GM23338 (cell line): ENCODE measurements at regions not wholly inside any gene's neighbourhood (a gene's known extent, or its start where the extent isn't known, plus 50 kb on each side); places are given as distances from the start of the nearest gene placed in this dataset.

Experiments used
- ATAC-seq: fragments of 200-7000 bp; cut with Tn5 transposase; 3 replicates; pipeline ENCODE4 v1.9.1; 2020
- DNase-seq: peaks from one replicate; pipeline ENCODE4 v3.0.0-alpha.2; 2015; ENCODE audit warnings: low spot score
- H2AFZ ChIP-seq: fragments of 200-600 bp; sonication (generic); 2 replicates; pipeline ENCODE4 v1.8.0; 2016; ENCODE audit warnings: antibody characterized with exemption, mild to moderate bottlenecking, moderate library complexity
- H3F3A ChIP-seq: fragments of 200-600 bp; sonication (generic); replicated peaks from 2 replicates; pipeline ENCODE4 v1.8.0; 2017; ENCODE audit warnings: antibody characterized with exemption, mixed run types, low read depth
- H3K27ac ChIP-seq: fragments of 200-600 bp; sonication (generic); 2 replicates; pipeline ENCODE4 v1.6.1; 2016; ENCODE audit warnings: low read depth
- H3K27me3 ChIP-seq: fragments of 200-600 bp; sonication (generic); 2 replicates; pipeline ENCODE4 v1.8.0; 2016; ENCODE audit warnings: mild to moderate bottlenecking, mixed run types, moderate library complexity; ENCODE audit not compliant: insufficient read depth
- H3K36me3 ChIP-seq: fragments of 200-600 bp; sonication (generic); 2 replicates; pipeline ENCODE4 v1.8.0; 2016; ENCODE audit warnings: mild to moderate bottlenecking; ENCODE audit not compliant: insufficient read depth
- H3K4me1 ChIP-seq: fragments of 200-600 bp; sonication (generic); 2 replicates; pipeline ENCODE4 v1.8.0; 2016; ENCODE audit warnings: mild to moderate bottlenecking, moderate library complexity; ENCODE audit not compliant: insufficient read depth
- H3K4me2 ChIP-seq: fragments of 200-600 bp; sonication (generic); 2 replicates; pipeline ENCODE4 v1.7.1; 2017; ENCODE audit warnings: mixed run types
- H3K4me3 ChIP-seq: fragments of 200-600 bp; sonication (generic); 2 replicates; pipeline ENCODE4 v1.6.1; 2016; ENCODE audit warnings: mixed run types
- H3K79me2 ChIP-seq: fragments of 200-600 bp; sonication (generic); replicated peaks from 2 replicates; pipeline ENCODE4 v1.8.0; 2017; ENCODE audit warnings: mild to moderate bottlenecking; ENCODE audit not compliant: insufficient read depth
- H3K9me2 ChIP-seq: fragments of 200-600 bp; sonication (generic); 2 replicates; pipeline ENCODE4 v1.8.0; 2017; ENCODE audit not compliant: insufficient read depth
- H4K20me1 ChIP-seq: fragments of 200-600 bp; sonication (generic); replicated peaks from 2 replicates; pipeline ENCODE4 v1.8.0; 2017; ENCODE audit warnings: mild to moderate bottlenecking; ENCODE audit not compliant: insufficient read depth
- H3K27ac Mint-ChIP-seq: 2 replicates; pipeline ENCODE4 v1.8.0; 2020; ENCODE audit warnings: inconsistent platforms, mild to moderate bottlenecking, moderate library complexity, mixed read lengths
- H3K27me3 Mint-ChIP-seq: 3 replicates; pipeline ENCODE4 v1.8.0; 2022; ENCODE audit warnings: low read depth, mild to moderate bottlenecking, moderate library complexity, mixed read lengths, inconsistent platforms; ENCODE audit not compliant: insufficient read depth, poor library complexity
- H3K36me3 Mint-ChIP-seq: 3 replicates; pipeline ENCODE4 v1.8.0; 2021; ENCODE audit warnings: low read depth, mild to moderate bottlenecking, inconsistent platforms, moderate library complexity, mixed read lengths
- H3K4me1 Mint-ChIP-seq: 3 replicates; pipeline ENCODE4 v1.8.0; 2020; ENCODE audit warnings: mild to moderate bottlenecking, inconsistent platforms, mixed read lengths
- H3K4me3 Mint-ChIP-seq: 3 replicates; pipeline ENCODE4 v1.8.0; 2021; ENCODE audit warnings: moderate library complexity, mild to moderate bottlenecking, inconsistent platforms, mixed read lengths
- H3K9me3 Mint-ChIP-seq: 3 replicates; pipeline ENCODE4 v1.8.0; 2020; ENCODE audit warnings: moderate library complexity, mild to moderate bottlenecking, inconsistent platforms, mixed read lengths
- CREB1 ChIP-seq: fragments of 250-450 bp; sonication (Bioruptor Pico); IDR thresholded peaks from 2 replicates; pipeline ENCODE4 v1.5.0; 2020; ENCODE audit warnings: low read depth, mild to moderate bottlenecking, moderate library complexity
- EZH2 ChIP-seq: fragments of 200-600 bp; sonication (generic); IDR thresholded peaks from one replicate; pipeline ENCODE4 v1.8.0; 2017; ENCODE audit warnings: antibody characterized with exemption, mild to moderate bottlenecking, low read depth; ENCODE audit not compliant: unreplicated experiment
- EZH2phosphoT487 ChIP-seq: fragments of 200-600 bp; sonication (generic); IDR thresholded peaks from one replicate; pipeline ENCODE4 v1.8.1; 2018; ENCODE audit warnings: antibody characterized with exemption; ENCODE audit not compliant: unreplicated experiment
- JUNB ChIP-seq: IDR thresholded peaks from one replicate; pipeline ENCODE4 v1.6.1; 2016; ENCODE audit warnings: antibody characterized with exemption; ENCODE audit not compliant: unreplicated experiment
- STAT1 ChIP-seq: IDR thresholded peaks from one replicate; pipeline ENCODE4 v1.6.1; 2016; ENCODE audit warnings: antibody characterized with exemption; ENCODE audit not compliant: unreplicated experiment
- ZNF331 ChIP-seq: fragments of 250-450 bp; sonication (Bioruptor Pico); IDR thresholded peaks from 2 replicates; pipeline ENCODE4 v1.5.0; 2020; ENCODE audit warnings: low read depth, mild to moderate bottlenecking, moderate library complexity
- TF ChIP-seq, protein P1 (sequence below): IDR thresholded peaks from one replicate; pipeline ENCODE4 v1.6.1; 2018; ENCODE audit warnings: antibody characterized with exemption; ENCODE audit not compliant: unreplicated experiment
- TF ChIP-seq, protein P2 (sequence below): IDR thresholded peaks from 2 replicates; pipeline ENCODE4 v1.6.1; 2016; ENCODE audit warnings: antibody characterized with exemption
- TF ChIP-seq, protein P3 (sequence below): fragments of 250-450 bp; sonication (Bioruptor Pico); IDR thresholded peaks from 2 replicates; pipeline ENCODE4 v1.5.0; 2020; ENCODE audit warnings: mild to moderate bottlenecking, moderate library complexity

DNA sequence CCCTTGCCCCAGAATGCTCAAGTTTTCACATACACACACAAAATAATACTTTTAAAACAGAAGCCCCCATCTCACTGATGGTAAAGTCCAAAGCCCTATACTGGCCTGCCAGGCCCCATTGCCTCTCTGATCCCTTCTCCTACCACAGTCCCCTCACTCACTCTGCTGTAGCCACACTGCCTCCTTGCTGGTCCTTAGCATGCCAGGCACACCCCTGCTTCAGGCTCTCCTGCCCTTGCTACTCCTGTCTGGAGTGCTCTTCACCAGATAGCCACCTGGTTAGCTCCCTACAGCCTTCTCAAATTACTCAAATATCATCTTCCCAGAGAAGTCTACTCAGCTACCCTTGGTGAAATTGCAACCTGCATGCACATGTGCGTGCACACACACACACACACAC is 177.5 kb downstream of the C5orf15 start (continued):
- TF ChIP-seq, protein P1, sequence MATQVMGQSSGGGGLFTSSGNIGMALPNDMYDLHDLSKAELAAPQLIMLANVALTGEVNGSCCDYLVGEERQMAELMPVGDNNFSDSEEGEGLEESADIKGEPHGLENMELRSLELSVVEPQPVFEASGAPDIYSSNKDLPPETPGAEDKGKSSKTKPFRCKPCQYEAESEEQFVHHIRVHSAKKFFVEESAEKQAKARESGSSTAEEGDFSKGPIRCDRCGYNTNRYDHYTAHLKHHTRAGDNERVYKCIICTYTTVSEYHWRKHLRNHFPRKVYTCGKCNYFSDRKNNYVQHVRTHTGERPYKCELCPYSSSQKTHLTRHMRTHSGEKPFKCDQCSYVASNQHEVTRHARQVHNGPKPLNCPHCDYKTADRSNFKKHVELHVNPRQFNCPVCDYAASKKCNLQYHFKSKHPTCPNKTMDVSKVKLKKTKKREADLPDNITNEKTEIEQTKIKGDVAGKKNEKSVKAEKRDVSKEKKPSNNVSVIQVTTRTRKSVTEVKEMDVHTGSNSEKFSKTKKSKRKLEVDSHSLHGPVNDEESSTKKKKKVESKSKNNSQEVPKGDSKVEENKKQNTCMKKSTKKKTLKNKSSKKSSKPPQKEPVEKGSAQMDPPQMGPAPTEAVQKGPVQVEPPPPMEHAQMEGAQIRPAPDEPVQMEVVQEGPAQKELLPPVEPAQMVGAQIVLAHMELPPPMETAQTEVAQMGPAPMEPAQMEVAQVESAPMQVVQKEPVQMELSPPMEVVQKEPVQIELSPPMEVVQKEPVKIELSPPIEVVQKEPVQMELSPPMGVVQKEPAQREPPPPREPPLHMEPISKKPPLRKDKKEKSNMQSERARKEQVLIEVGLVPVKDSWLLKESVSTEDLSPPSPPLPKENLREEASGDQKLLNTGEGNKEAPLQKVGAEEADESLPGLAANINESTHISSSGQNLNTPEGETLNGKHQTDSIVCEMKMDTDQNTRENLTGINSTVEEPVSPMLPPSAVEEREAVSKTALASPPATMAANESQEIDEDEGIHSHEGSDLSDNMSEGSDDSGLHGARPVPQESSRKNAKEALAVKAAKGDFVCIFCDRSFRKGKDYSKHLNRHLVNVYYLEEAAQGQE, result no peak
- TF ChIP-seq, protein P2, sequence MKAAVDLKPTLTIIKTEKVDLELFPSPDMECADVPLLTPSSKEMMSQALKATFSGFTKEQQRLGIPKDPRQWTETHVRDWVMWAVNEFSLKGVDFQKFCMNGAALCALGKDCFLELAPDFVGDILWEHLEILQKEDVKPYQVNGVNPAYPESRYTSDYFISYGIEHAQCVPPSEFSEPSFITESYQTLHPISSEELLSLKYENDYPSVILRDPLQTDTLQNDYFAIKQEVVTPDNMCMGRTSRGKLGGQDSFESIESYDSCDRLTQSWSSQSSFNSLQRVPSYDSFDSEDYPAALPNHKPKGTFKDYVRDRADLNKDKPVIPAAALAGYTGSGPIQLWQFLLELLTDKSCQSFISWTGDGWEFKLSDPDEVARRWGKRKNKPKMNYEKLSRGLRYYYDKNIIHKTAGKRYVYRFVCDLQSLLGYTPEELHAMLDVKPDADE, result no peak
- no peak for TF ChIP-seq EZH2
- no peak for TF ChIP-seq CREB1
- no peak for TF ChIP-seq STAT1

DNA sequence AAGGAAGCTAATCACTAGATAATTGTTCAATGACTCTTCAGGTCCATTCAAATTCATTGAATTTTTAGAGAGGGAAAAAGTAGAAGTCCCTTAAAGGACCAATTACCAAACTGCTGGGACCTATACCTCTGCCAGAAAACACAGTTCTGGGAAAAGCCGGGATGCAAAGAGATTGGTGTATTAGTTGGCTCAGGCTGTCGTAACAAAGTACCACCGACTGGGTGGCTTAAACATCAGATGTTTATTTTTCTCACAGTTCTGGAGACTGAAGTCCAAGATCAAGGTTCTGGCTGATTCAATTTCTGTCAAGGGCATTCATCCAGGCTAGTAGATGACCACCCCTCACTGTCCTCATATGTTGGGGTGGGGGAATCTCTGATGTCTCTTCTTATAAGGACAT is 177.1 kb upstream of the FSTL4 start:
- DNase-seq, result no peak
- no peak overlapping the region for H3K4me2 ChIP-seq
- Mint-ChIP-seq H3K4me3 (no peak overlapping the region), H3K4me1 (peaks cover 11% of the 10 kb centered on the region), H3K9me3 (no peaks in the 10 kb centered on the region), H3K27ac (no peak overlapping the region), H3K27me3 (peaks cover 3% of the 10 kb centered on the region), H3K36me3 (no peaks in the 10 kb centered on the region)
- H3K79me2 ChIP-seq, result no peaks in the 10 kb centered on the region
- no peaks in the 10 kb centered on the region for H4K20me1 ChIP-seq
- ATAC-seq, result no peak
- H3K9me2 ChIP-seq, result peaks cover 2% of the 10 kb centered on the region; the same call in 1 of the 2 replicates
- H3F3A ChIP-seq, result no peaks in the 10 kb centered on the region
- no peak overlapping the region for H2AFZ ChIP-seq
- H3K27me3 ChIP-seq, result no peaks in the 10 kb centered on the region
- no peaks in the 10 kb centered on the region for H3K36me3 ChIP-seq
- no peak overlapping the region for H3K4me3 ChIP-seq
- no peak for TF ChIP-seq EZH2phosphoT487
- TF ChIP-seq, protein P2, result no peak
- no peak overlapping the region for H3K27ac ChIP-seq
- no peaks in the 10 kb centered on the region for H3K4me1 ChIP-seq

DNA sequence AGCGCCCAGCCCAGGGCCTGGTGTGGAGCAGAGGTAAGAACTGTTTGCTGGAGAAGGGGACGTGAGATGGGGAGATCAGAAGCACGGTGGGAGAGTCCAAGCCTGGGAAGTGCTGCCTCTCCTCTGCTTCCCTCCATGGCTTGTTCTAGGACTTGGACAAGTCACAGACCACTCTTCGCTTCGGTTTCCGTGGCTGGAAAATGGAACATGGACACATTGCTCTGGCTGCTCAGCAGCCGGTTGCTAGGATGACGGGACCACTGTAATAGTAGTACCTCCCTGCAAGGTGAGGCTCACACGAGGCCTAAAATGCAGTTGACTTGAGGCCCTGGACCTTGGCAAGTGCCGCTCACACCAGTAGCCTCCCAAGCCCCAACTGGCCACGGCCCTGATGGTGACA is 175.8 kb upstream of the FSTL4 start:
- H3K9me3 Mint-ChIP-seq, result no peaks in the 10 kb centered on the region
- no peaks in the 10 kb centered on the region for H3K36me3 Mint-ChIP-seq
- no peak for DNase-seq
- TF ChIP-seq JUNB (no peak), ZNF331 (CRISPR knock-in tag) (no peak), EZH2 (no peak)
- TF ChIP-seq, protein P3, sequence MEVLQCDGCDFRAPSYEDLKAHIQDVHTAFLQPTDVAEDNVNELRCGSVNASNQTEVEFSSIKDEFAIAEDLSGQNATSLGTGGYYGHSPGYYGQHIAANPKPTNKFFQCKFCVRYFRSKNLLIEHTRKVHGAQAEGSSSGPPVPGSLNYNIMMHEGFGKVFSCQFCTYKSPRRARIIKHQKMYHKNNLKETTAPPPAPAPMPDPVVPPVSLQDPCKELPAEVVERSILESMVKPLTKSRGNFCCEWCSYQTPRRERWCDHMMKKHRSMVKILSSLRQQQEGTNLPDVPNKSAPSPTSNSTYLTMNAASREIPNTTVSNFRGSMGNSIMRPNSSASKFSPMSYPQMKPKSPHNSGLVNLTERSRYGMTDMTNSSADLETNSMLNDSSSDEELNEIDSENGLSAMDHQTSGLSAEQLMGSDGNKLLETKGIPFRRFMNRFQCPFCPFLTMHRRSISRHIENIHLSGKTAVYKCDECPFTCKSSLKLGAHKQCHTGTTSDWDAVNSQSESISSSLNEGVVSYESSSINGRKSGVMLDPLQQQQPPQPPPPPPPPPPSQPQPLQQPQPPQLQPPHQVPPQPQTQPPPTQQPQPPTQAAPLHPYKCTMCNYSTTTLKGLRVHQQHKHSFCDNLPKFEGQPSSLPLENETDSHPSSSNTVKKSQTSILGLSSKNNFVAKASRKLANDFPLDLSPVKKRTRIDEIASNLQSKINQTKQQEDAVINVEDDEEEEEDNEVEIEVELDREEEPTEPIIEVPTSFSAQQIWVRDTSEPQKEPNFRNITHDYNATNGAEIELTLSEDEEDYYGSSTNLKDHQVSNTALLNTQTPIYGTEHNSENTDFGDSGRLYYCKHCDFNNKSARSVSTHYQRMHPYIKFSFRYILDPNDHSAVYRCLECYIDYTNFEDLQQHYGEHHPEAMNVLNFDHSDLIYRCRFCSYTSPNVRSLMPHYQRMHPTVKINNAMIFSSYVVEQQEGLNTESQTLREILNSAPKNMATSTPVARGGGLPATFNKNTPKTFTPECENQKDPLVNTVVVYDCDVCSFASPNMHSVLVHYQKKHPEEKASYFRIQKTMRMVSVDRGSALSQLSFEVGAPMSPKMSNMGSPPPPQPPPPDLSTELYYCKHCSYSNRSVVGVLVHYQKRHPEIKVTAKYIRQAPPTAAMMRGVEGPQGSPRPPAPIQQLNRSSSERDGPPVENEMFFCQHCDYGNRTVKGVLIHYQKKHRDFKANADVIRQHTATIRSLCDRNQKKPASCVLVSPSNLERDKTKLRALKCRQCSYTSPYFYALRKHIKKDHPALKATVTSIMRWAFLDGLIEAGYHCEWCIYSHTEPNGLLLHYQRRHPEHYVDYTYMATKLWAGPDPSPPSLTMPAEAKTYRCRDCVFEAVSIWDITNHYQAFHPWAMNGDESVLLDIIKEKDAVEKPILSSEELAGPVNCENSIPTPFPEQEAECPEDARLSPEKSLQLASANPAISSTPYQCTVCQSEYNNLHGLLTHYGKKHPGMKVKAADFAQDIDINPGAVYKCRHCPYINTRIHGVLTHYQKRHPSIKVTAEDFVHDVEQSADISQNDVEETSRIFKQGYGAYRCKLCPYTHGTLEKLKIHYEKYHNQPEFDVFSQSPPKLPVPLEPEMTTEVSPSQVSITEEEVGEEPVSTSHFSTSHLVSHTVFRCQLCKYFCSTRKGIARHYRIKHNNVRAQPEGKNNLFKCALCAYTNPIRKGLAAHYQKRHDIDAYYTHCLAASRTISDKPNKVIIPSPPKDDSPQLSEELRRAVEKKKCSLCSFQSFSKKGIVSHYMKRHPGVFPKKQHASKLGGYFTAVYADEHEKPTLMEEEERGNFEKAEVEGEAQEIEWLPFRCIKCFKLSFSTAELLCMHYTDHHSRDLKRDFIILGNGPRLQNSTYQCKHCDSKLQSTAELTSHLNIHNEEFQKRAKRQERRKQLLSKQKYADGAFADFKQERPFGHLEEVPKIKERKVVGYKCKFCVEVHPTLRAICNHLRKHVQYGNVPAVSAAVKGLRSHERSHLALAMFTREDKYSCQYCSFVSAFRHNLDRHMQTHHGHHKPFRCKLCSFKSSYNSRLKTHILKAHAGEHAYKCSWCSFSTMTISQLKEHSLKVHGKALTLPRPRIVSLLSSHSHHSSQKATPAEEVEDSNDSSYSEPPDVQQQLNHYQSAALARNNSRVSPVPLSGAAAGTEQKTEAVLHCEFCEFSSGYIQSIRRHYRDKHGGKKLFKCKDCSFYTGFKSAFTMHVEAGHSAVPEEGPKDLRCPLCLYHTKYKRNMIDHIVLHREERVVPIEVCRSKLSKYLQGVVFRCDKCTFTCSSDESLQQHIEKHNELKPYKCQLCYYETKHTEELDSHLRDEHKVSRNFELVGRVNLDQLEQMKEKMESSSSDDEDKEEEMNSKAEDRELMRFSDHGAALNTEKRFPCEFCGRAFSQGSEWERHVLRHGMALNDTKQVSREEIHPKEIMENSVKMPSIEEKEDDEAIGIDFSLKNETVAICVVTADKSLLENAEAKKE (CRISPR knock-in tag), result no peak

More for the DNA sequence above, 175.8 kb upstream of the FSTL4 start:
- Histone ChIP-seq H3K27me3 (no peaks in the 10 kb centered on the region), H3K4me2 (no peak overlapping the region), H3K4me3 (no peak overlapping the region), H3K4me1 (no peaks in the 10 kb centered on the region), H2AFZ (no peak overlapping the region), H3F3A (no peaks in the 10 kb centered on the region), H3K27ac (no peak overlapping the region), H3K79me2 (no peaks in the 10 kb centered on the region), H3K36me3 (no peaks in the 10 kb centered on the region), H4K20me1 (no peaks in the 10 kb centered on the region), H3K9me2 (peaks cover 2% of the 10 kb centered on the region; the same call in 1 of the 2 replicates)
- no peak for ATAC-seq
- Mint-ChIP-seq H3K4me1 (peaks cover 11% of the 10 kb centered on the region), H3K27me3 (peaks cover 3% of the 10 kb centered on the region), H3K4me3 (no peak overlapping the region), H3K27ac (no peak overlapping the region)
